ENCODE measurements at regions not wholly inside any gene's neighbourhood (a gene's known extent, or its start where the extent isn't known, plus 50 kb on each side); places are given as distances from the start of the nearest gene placed in this dataset.

- DNase-seq (ENCODE audit: low read depth in 2 of 2): no peak
Measured at GRCh38 chr13:40290758-40291157, 375.7 kb downstream of the FOXO1 start.

- no peak for DNase-seq (ENCODE audit: low read depth in 2 of 2)
Measured at GRCh38 chr13:40292108-40292507, 374.3 kb downstream of the FOXO1 start.

DNA sequence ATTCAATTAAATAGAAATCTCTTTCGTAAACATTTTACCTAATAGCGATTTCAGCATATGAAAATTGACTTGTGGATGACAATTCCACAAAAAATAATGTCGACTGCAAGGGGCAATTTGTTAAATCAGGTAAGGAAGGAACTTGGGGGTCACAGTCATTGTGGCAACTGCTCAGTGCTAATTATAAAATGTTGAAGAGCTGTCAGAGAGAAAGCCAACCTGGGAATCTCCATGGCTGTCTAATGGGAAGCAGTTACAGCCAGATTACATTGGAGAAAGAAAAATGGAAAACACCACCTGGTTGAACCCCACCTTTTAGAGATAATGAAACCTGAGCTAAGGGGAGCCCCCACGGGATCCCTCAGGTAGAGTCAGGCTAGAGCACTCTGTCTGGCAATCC, 373.9 kb downstream of the FOXO1 start:
- no peak for DNase-seq (ENCODE audit: low read depth in 2 of 2)

- DNase-seq (ENCODE audit: low read depth in 2 of 2): no peak
Measured at GRCh38 chr13:40302351-40302750, 364.1 kb downstream of the FOXO1 start.

GRCh38 chr13:40304391-40304790, 362.1 kb downstream of the FOXO1 start:
- no peak for DNase-seq (ENCODE audit: low read depth in 2 of 2)

DNA sequence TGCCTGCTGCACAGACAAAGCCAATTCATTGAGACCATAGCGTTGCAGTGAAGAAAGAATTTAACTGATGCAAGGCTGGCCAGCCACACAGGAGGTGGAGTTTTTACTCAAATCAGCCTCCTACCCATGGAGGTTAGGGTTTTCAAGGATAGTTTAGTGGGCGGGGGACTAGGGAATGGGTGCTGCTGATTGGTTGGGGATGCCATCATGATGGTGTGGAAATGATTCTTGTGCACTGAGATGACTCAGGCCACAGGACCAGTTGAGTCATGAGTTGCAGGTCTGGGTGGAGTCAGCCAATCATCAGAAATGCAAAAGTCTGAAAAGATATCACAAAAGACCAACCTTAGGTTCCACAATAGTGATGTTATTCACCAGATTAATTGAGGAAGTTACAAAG, 359.6 kb downstream of the FOXO1 start:
- peak; percentile 2 to 5 for DNase-seq (ENCODE audit: low read depth in 2 of 2)

- no peak for DNase-seq (ENCODE audit: low read depth in 2 of 2)
Measured at GRCh38 chr13:40309881-40310280, 356.6 kb downstream of the FOXO1 start.

GRCh38 chr13:40311356-40312101, 354.9 kb downstream of the FOXO1 start:
- DNase-seq (ENCODE audit: low read depth in 2 of 2): no peak

DNA sequence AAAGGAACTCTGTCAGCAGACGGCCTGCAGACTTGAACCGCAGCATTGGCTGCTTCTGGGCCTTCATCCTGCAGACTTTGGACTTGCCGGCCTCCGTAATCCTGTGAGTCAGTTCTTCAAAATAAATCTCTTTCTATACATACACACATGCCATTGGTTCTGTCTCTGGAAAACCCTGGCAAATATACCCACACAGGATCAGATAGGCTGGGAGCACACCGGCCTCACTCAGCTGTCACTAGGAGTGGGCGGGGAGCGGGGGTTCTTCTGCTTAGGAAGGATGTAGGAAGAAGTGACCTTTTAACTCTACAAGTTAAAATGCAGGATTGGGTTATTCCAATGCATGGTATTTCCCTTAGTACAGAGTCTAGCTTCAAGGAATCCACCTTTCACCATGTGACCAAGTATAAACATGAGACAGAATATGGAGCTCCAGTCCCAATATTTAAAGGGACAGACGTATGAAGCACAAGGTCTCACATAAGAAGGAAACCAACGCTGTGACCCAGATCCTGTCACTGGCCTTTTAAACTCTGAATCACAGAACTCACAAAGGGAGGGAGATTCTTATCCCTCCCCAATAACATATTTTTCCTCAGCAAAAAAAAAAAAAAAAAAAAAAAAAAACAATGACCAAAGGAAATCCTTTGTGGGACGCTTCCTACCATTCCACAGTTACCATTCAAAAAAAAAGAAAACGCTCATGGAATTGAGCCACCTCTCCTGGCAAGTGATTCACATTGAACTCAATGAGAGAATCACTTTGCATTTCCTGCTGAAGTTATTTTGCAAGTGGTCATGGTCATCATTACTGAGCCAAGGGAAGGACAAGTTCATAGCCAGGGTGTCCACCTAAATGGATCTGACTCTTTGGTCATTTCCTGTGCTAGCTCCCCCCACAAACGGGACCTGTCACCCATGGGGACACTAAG, 352.9 kb downstream of the FOXO1 start:
- DNase-seq (ENCODE audit: low read depth in 2 of 2): no peak

- peak in 1 of 2 donors; percentile 19 for DNase-seq (ENCODE audit: low read depth in 2 of 2)
Measured at GRCh38 chr13:40315416-40316064, 350.9 kb downstream of the FOXO1 start.

DNA sequence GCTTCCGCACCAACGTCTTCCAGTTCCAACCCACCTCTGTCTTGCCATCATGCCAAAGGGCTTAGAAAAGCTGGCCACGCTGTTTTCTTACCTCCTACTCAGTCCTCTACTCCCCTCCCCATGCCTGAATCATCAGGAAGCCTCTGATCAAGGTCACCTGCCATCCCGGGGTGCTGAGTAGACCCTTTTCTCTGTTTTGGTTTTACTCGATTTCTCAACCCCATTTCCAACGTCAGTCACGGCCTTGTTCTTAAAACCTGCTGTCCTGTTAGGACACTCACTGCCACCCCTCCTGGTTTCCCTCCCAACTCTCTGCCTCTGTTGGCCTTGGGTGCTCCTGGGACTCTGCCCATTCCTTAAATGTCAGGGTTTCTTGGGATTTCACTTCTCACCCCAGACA, 350.1 kb downstream of the FOXO1 start:
- no peak for DNase-seq (ENCODE audit: low read depth in 2 of 2)

- DNase-seq (ENCODE audit: low read depth in 2 of 2): no peak
Measured at GRCh38 chr13:40317980-40318327, 348.5 kb downstream of the FOXO1 start.

DNA sequence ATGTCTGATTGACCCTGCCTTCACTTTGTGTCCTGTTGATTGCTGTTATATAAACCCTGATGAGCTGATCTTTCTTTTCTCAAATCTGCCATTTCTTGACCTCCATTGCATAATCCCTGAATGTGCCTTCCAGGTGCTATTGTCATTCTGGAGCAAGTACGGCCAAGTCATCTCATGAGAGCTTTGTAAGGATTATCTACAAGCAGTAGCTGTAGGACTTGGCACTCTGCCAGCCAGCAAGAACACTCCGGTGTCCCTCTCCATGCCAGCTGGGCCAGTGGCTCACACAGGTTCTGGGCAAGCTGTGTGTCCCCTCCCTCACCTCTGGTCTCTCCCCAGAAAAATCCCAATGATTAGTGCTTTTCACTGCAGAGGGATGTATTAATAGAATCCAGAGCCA, 348.1 kb downstream of the FOXO1 start:
- no peak for DNase-seq (ENCODE audit: low read depth in 2 of 2)

DNA sequence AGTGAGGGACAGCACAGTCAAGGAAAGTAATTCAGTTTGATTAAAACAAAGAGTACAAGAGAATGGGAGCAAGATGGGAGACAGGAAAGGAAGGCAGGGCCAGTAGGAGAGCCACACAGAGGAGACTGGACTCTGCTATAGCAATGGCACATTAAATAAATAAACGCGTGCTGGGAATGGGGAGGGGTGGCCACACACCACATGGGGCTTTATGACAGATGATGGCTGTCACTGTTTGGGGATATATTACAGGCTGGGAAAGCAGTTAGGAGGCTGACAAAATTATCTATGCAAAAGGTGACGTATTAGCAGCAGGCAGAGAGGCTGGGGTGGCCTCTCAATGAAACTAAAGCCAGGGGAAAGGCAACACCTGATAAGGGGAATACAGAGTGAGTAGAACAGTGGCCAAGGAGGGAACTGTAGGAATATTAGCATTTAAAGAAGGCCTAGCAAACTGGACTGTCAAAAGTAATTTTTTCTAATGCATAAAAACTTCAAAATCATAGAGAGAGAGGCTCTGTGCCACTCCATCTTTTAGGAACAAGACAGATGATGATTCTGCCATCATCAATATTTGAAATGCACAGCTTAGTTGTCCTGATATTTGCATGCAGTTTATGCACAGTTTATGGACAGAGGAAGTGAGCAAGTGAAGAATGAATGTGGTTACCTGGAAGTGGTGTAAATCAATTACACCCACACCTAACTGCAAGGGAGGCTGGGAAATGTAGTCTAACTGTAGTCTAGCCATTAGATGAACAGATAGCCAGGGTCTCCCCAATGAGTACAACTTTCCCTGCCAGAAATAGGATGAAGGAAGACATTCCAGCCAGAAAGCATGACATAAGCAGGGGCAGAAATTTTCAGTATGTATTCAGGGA, 346.5 kb downstream of the FOXO1 start:
- DNase-seq (ENCODE audit: low read depth in 2 of 2): no peak

- no peak for DNase-seq (ENCODE audit: low read depth in 2 of 2)
Measured at GRCh38 chr13:40328091-40328490, 338.4 kb downstream of the FOXO1 start.

DNA sequence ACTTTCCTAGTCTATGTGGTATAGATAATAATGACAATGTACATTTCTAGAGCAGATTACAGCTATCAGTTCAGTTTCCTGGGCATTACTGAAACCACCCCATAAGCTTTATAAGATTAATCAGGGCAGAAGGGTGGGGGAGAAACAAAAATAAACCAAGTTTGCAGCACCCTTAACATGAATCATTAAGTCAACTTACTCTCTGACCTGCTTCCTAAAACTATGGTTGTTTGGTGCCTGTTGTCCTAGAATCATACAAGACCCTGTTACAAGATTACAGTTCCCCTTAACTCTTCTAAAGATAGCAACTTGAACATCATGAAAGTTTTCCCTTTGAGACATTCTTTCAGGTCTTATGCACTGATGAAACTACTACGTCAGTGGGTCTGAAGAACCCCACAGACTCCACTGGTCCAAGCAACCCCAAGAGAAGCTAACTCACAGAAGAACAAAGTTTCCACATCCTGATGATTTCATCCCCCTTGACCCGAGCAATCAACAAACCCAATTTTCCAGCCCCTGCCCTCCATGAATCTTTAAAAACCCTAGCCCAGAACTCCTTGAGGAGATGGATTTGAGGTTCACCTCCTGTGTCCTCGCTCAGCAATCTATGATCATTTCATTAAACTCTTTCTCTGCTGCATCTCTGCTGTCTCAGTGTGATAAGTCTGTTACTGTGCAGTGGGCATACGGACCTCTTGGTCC, 336.5 kb downstream of the FOXO1 start:
- no peak for DNase-seq (ENCODE audit: low read depth in 2 of 2)

DNA sequence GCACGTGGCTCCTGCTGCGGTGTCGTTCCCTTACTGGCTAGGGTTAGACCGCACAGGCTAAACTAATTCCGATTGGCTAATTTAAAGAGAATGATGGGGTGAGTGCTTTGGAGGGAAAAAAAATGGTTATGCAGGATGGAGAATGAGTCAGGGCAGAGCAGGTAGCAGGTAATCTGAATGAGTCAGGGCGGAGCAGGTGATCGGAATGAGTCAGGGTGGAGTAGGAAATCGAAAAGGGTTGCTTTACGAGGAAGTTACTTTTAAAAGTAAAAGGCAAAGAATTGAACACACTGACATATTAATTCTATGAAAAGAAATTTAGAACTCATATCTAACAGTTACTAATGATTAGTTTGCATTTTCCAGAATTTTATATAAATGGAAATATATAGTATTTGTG, 335.5 kb downstream of the FOXO1 start:
- no peak for DNase-seq (ENCODE audit: low read depth in 2 of 2)

DNA sequence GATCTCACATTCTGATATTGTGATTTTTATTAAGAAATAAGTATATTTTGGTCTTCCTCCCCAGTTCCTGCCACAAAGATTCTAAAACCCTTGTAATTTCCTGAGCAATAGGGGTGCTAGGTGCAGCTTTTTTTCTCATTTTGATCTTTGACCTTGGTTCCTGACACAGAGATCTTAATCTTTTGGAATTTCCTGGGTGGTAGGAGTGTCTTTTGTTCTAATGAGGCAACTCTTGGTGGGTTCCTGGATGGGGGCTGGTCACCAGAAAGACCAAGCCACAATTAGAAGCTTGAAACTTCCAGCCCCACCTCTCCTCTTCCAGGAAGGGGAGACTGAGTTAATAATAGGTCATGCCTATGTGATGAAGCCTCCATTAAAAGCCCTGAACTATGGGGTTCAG, 334.6 kb downstream of the FOXO1 start:
- DNase-seq (ENCODE audit: low read depth in 2 of 2): no peak

- DNase-seq (ENCODE audit: low read depth in 2 of 2): no peak
Measured at GRCh38 chr13:40333226-40333625, 333.2 kb downstream of the FOXO1 start.

DNA sequence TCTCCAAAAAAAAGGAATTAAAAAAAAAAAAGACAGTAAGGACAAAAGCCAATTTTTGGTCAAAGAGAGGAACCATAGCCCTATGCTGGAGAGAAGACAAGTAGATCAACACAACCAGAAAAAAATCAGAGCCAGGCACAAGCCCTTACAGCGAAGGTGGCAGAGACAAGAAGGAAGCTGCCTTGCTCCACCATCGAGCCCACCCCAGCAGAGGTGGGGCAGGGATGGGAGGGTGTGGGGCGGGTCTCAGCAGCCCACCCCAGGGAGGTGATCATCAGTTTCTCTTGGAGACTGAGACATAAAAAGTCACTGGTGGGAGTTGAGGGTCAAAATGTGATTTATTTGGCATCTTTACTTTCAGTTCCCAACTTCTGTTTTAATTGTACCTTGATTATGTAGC, 332.4 kb downstream of the FOXO1 start:
- DNase-seq (ENCODE audit: low read depth in 2 of 2): no peak

- no peak for DNase-seq (ENCODE audit: low read depth in 2 of 2)
Measured at GRCh38 chr13:40334616-40335015, 331.8 kb downstream of the FOXO1 start.

Measured in stimulated activated CD8-positive, alpha-beta memory T cell treated with anti-CD3 and anti-CD28 coated beads, Interleukin-7, amount 100 ng/mL, for 4 hours (primary cell).